ENCODE measurements at regions not wholly inside any gene's neighbourhood (a gene's known extent, or its start where the extent isn't known, plus 50 kb on each side); places are given as distances from the start of the nearest gene placed in this dataset.

DNA sequence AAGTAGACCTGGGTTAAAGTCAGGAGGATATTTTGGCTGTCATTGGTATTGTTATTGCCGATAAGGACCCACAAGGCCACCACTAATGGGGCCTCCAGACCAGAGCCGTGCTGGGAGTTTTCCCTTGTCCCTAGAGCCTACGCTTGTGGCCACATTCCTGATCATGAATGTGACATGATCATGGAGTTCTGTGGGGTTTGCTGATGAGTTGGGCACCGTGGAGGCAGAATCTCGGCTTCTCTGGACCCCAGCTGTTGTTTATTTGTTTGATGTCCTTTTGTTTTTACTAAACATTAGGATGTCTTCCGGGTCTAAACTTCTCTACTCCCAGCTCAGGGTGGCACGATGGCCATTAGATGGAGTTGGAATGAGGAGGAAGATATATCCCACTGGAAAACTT, 74.9 kb upstream of the TMPRSS2 start:
- TF ChIP-seq, protein P1, sequence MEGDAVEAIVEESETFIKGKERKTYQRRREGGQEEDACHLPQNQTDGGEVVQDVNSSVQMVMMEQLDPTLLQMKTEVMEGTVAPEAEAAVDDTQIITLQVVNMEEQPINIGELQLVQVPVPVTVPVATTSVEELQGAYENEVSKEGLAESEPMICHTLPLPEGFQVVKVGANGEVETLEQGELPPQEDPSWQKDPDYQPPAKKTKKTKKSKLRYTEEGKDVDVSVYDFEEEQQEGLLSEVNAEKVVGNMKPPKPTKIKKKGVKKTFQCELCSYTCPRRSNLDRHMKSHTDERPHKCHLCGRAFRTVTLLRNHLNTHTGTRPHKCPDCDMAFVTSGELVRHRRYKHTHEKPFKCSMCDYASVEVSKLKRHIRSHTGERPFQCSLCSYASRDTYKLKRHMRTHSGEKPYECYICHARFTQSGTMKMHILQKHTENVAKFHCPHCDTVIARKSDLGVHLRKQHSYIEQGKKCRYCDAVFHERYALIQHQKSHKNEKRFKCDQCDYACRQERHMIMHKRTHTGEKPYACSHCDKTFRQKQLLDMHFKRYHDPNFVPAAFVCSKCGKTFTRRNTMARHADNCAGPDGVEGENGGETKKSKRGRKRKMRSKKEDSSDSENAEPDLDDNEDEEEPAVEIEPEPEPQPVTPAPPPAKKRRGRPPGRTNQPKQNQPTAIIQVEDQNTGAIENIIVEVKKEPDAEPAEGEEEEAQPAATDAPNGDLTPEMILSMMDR (IDR thresholded peaks at IDR 0.05; ENCODE audit: low read length) = no peak
- TF ChIP-seq EZH2 (IDR thresholded peaks at IDR 0.05; ENCODE audit: borderline replicate concordance, low read length) = no peak

All from OCI-LY1 (cell line).